ENCODE measurements at regions not wholly inside any gene's neighbourhood (a gene's known extent, or its start where the extent isn't known, plus 50 kb on each side); places are given as distances from the start of the nearest gene placed in this dataset.

GRCh38 chr18:22688877-22689496 lies 244.1 kb upstream of the RBBP8 start:
- H3K4me1 ChIP-seq (ENCODE audit: low read length) = no peaks in the 10 kb centered on the region
- H3K9me3 ChIP-seq (replicated peaks; ENCODE audit: insufficient read depth, low read length) = no peaks in the 10 kb centered on the region
- H3K27me3 ChIP-seq (replicated peaks; ENCODE audit: insufficient read depth, low read length) = no peaks in the 10 kb centered on the region
- H3F3A ChIP-seq (ENCODE audit: insufficient read depth, low read length) = no peaks in the 10 kb centered on the region
- no peak overlapping the region for H3K4me3 ChIP-seq (ENCODE audit: low read length)
- no peak overlapping the region for H3K27ac ChIP-seq (ENCODE audit: low read length)
- no peak for DNase-seq
- H3K79me2 ChIP-seq (ENCODE audit: low read length) = no peaks in the 10 kb centered on the region
- H4K20me1 ChIP-seq (ENCODE audit: insufficient read depth, low read length) = no peaks in the 10 kb centered on the region
- no peak overlapping the region for H3K9ac ChIP-seq (ENCODE audit: low read length)
- H3K36me3 ChIP-seq (replicated peaks; ENCODE audit: insufficient read depth, low read length) = no peaks in the 10 kb centered on the region
- TF ChIP-seq EZH2phosphoT487 (IDR thresholded peaks at IDR 0.05; ENCODE audit: low read length) (no peak), EZH2 (optimal IDR thresholded peaks at IDR 0.05; ENCODE audit: low read depth, low read length) (no peak), CTCF (IDR thresholded peaks at IDR 0.05; ENCODE audit: low read length) (no peak)
- no peak overlapping the region for H3K4me2 ChIP-seq (ENCODE audit: low read depth, low read length)
- H3K9me2 ChIP-seq (replicated peaks; ENCODE audit: insufficient read depth, low read length) = no peaks in the 10 kb centered on the region
- H2AFZ ChIP-seq (ENCODE audit: low read length) = no peak overlapping the region

GRCh38 chr18:22689712-22690111 lies 243.4 kb upstream of the RBBP8 start:
- Histone ChIP-seq H3K9me3 (replicated peaks; ENCODE audit: insufficient read depth, low read length) (no peaks in the 10 kb centered on the region), H4K20me1 (ENCODE audit: insufficient read depth, low read length) (no peaks in the 10 kb centered on the region), H3K36me3 (replicated peaks; ENCODE audit: insufficient read depth, low read length) (no peaks in the 10 kb centered on the region), H3K4me2 (ENCODE audit: low read depth, low read length) (no peak overlapping the region), H3K4me3 (ENCODE audit: low read length) (no peak overlapping the region), H3F3A (ENCODE audit: insufficient read depth, low read length) (no peaks in the 10 kb centered on the region), H3K27ac (ENCODE audit: low read length) (no peak overlapping the region), H3K9ac (ENCODE audit: low read length) (no peak overlapping the region), H3K79me2 (ENCODE audit: low read length) (no peaks in the 10 kb centered on the region), H3K4me1 (ENCODE audit: low read length) (no peaks in the 10 kb centered on the region), H2AFZ (ENCODE audit: low read length) (no peak overlapping the region), H3K27me3 (replicated peaks; ENCODE audit: insufficient read depth, low read length) (no peaks in the 10 kb centered on the region), H3K9me2 (replicated peaks; ENCODE audit: insufficient read depth, low read length) (no peaks in the 10 kb centered on the region)
- TF ChIP-seq CTCF (IDR thresholded peaks at IDR 0.05; ENCODE audit: low read length) (no peak), EZH2 (optimal IDR thresholded peaks at IDR 0.05; ENCODE audit: low read depth, low read length) (no peak), EZH2phosphoT487 (IDR thresholded peaks at IDR 0.05; ENCODE audit: low read length) (no peak)
- no peak for DNase-seq

- no peak overlapping the region for H3K9ac ChIP-seq (ENCODE audit: low read length)
- H3K27ac ChIP-seq (ENCODE audit: low read length) = no peak overlapping the region
- no peaks in the 10 kb centered on the region for H3K4me1 ChIP-seq (ENCODE audit: low read length)
- H3K79me2 ChIP-seq (ENCODE audit: low read length) = no peaks in the 10 kb centered on the region
- H3F3A ChIP-seq (ENCODE audit: insufficient read depth, low read length) = no peaks in the 10 kb centered on the region
- no peaks in the 10 kb centered on the region for H3K9me3 ChIP-seq (replicated peaks; ENCODE audit: insufficient read depth, low read length)
- no peak overlapping the region for H2AFZ ChIP-seq (ENCODE audit: low read length)
- no peaks in the 10 kb centered on the region for H3K27me3 ChIP-seq (replicated peaks; ENCODE audit: insufficient read depth, low read length)
- H3K36me3 ChIP-seq (replicated peaks; ENCODE audit: insufficient read depth, low read length) = no peaks in the 10 kb centered on the region
- H3K4me3 ChIP-seq (ENCODE audit: low read length) = no peak overlapping the region
- DNase-seq = no peak
- H4K20me1 ChIP-seq (ENCODE audit: insufficient read depth, low read length) = no peaks in the 10 kb centered on the region
- H3K9me2 ChIP-seq (replicated peaks; ENCODE audit: insufficient read depth, low read length) = no peaks in the 10 kb centered on the region
- H3K4me2 ChIP-seq (ENCODE audit: low read depth, low read length) = no peak overlapping the region
- TF ChIP-seq EZH2 (optimal IDR thresholded peaks at IDR 0.05; ENCODE audit: low read depth, low read length) = no peak
- TF ChIP-seq CTCF (IDR thresholded peaks at IDR 0.05; ENCODE audit: low read length) = no peak
- TF ChIP-seq EZH2phosphoT487 (IDR thresholded peaks at IDR 0.05; ENCODE audit: low read length) = no peak
Measured at GRCh38 chr18:22690556-22690955, 242.6 kb upstream of the RBBP8 start.

All from MM.1S (cell line).